ENCODE measurements at regions not wholly inside any gene's neighbourhood (a gene's known extent, or its start where the extent isn't known, plus 50 kb on each side); places are given as distances from the start of the nearest gene placed in this dataset.
A peak's percentile ranks its signal among the peaks of the same experiment; 100 is the strongest.

- H3K4me3 ChIP-seq (ENCODE audit: low read depth, low read length) = no peak overlapping the region
Measured at GRCh38 chr1:101290922-101291561, 54.2 kb downstream of the S1PR1 start.

GRCh38 chr1:101291562-101292380 lies 55.0 kb downstream of the S1PR1 start:
- no peak overlapping the region for H3K4me3 ChIP-seq (ENCODE audit: low read depth, low read length)

GRCh38 chr1:101293461-101294051 lies 56.7 kb downstream of the S1PR1 start:
- no peak overlapping the region for H3K4me3 ChIP-seq (ENCODE audit: low read depth, low read length)

GRCh38 chr1:101295209-101295608 lies 58.4 kb downstream of the S1PR1 start:
- no peak overlapping the region for H3K4me3 ChIP-seq (ENCODE audit: low read depth, low read length)

- no peak overlapping the region for H3K4me3 ChIP-seq (ENCODE audit: low read depth, low read length)
Measured at GRCh38 chr1:101298663-101299062, 61.8 kb downstream of the S1PR1 start.

GRCh38 chr1:101299141-101299540 lies 62.3 kb downstream of the S1PR1 start:
- no peak overlapping the region for H3K4me3 ChIP-seq (ENCODE audit: low read depth, low read length)

- no peak overlapping the region for H3K4me3 ChIP-seq (ENCODE audit: low read depth, low read length)
Measured at GRCh38 chr1:101299710-101300109, 62.9 kb downstream of the S1PR1 start.

GRCh38 chr1:101300916-101301315 lies 64.1 kb downstream of the S1PR1 start:
- H3K4me3 ChIP-seq (ENCODE audit: low read depth, low read length) = no peak overlapping the region

- H3K4me3 ChIP-seq (ENCODE audit: low read depth, low read length) = no peak overlapping the region
Measured at GRCh38 chr1:101301446-101302057, 64.7 kb downstream of the S1PR1 start.

GRCh38 chr1:101302831-101303511 lies 66.2 kb downstream of the S1PR1 start:
- no peak overlapping the region for H3K4me3 ChIP-seq (ENCODE audit: low read depth, low read length)

GRCh38 chr1:101307985-101308689 lies 71.3 kb downstream of the S1PR1 start:
- no peak overlapping the region for H3K4me3 ChIP-seq (ENCODE audit: low read depth, low read length)

- H3K4me3 ChIP-seq (ENCODE audit: low read depth, low read length) = peak overlapping the region; percentile 29
Measured at GRCh38 chr1:101308935-101309333, 72.1 kb downstream of the S1PR1 start.

GRCh38 chr1:101309334-101310311 lies 72.8 kb downstream of the S1PR1 start:
- H3K4me3 ChIP-seq (ENCODE audit: low read depth, low read length) = peak overlapping the region; percentile 29

GRCh38 chr1:101310506-101310905 lies 73.7 kb downstream of the S1PR1 start:
- H3K4me3 ChIP-seq (ENCODE audit: low read depth, low read length) = no peak overlapping the region

GRCh38 chr1:101311146-101311920 lies 74.5 kb downstream of the S1PR1 start:
- no peak overlapping the region for H3K4me3 ChIP-seq (ENCODE audit: low read depth, low read length)

- H3K4me3 ChIP-seq (ENCODE audit: low read depth, low read length) = no peak overlapping the region
Measured at GRCh38 chr1:101312147-101312546, 75.3 kb downstream of the S1PR1 start.

GRCh38 chr1:101313356-101313755 lies 76.5 kb downstream of the S1PR1 start:
- no peak overlapping the region for H3K4me3 ChIP-seq (ENCODE audit: low read depth, low read length)

GRCh38 chr1:101314244-101314643 lies 77.4 kb downstream of the S1PR1 start:
- H3K4me3 ChIP-seq (ENCODE audit: low read depth, low read length) = no peak overlapping the region

Data from iPS-11a (cell line).